Heart right ventricle (tissue), 16 donors: ENCODE measurements at regions not wholly inside any gene's neighbourhood (a gene's known extent, or its start where the extent isn't known, plus 50 kb on each side); places are given as distances from the start of the nearest gene placed in this dataset.

Source experiments
- ATAC-seq, 8 donors: fragments of 200-7000 bp; cut with Tn5 transposase; one replicate each; pipeline ENCODE4 v1.9.1; 2020; ENCODE audit warnings: mild to moderate bottlenecking in 8 of 8, moderate library complexity in 8 of 8, moderate number of reproducible peaks in 1 of 8
- DNase-seq, 2 donors: peaks; one replicate each; pipeline ENCODE4 v3.0.0-alpha.2; 2020
- H3K27ac ChIP-seq, 10 donors: fragments of 200-600 bp; sonication (generic) in 2 of 10; one replicate each; pipeline versions ENCODE4 v1.5.0 to v1.8.0; 2020 to 2022; ENCODE audit warnings: mild to moderate bottlenecking in 3 of 10
- H3K27me3 ChIP-seq, 7 donors: fragments of 200-600 bp; one replicate each; pipeline ENCODE4 v1.8.0; 2021 to 2022; ENCODE audit warnings: mild to moderate bottlenecking in 2 of 7
- H3K36me3 ChIP-seq, 9 donors: fragments of 200-600 bp; sonication (generic) in 1 of 9; one replicate each; pipeline versions ENCODE4 v1.5.0 to v1.8.0; 2020 to 2022; ENCODE audit warnings: mild to moderate bottlenecking in 2 of 9
- H3K4me1 ChIP-seq, 9 donors: fragments of 200-600 bp; sonication (generic) in 1 of 9; one replicate each; pipeline versions ENCODE4 v1.5.0 to v1.8.0; 2020 to 2022; ENCODE audit warnings: mild to moderate bottlenecking in 4 of 9
- H3K4me3 ChIP-seq, 10 donors: fragments of 200-600 bp; sonication (generic) in 2 of 10; one replicate each; pipeline versions ENCODE4 v1.5.0 to v1.8.0; 2020 to 2022; ENCODE audit warnings: mild to moderate bottlenecking in 7 of 10, moderate library complexity in 2 of 10
- H3K9me3 ChIP-seq, 11 donors: fragments of 200-600 bp in 10 of 11; sonication (generic) in 2 of 11; one replicate each; pipeline versions ENCODE4 v1.5.0 to v1.8.0; 2013 to 2022; ENCODE audit warnings: mild to moderate bottlenecking in 2 of 11, control low read depth in 1 of 11, moderate library complexity in 1 of 11
- whole genome bisulfite sequencing, 2 donors: extraction: QIAGEN DNeasy Blood & Tissue Kit; methylation state at CpG; one replicate each; pipeline ENCODE4 v1.1.7; 2013; ENCODE audit warnings: inconsistent platforms in 1 of 2; 5-methylcytosine and 5-hydroxymethylcytosine counted together
- intact Hi-C, 10 donors: fragments of 100-400 bp; cut with DNase I; formaldehyde crosslinking; loops; one replicate each; pipeline versions ENCODE4 v1.11.1 to v1.14.2; 2022
- TF ChIP-seq, protein P1 (sequence below), 9 donors: fragments of 200-600 bp; sonication (generic) in 2 of 9; IDR thresholded peaks; one replicate each; pipeline versions ENCODE4 v1.5.0 to v1.8.0; 2021 to 2022; ENCODE audit warnings: antibody characterized with exemption in 9 of 9, mild to moderate bottlenecking in 5 of 9, moderate library complexity in 1 of 9
- donor health status: Arrhythmogenic right ventricular cardiomyopathy.
- donor health status: ischemic (EF 13 %, LVEDD 7.1; RV severe dilation, severe dysfunction).
- donor health status: healthy with polysubstance abuse.
- donor health status: DM: no; HTN: yes; CAD: no.
- donor health status: DM: no; HTN: no; CAD: no.
- donor health status: ischemic (EF 25% LVEDD 6.9; RV normal size, moderate dysfunction).
- donor health status: ischemic (EF 25% LVEDD 5.7; RV mildly dilated, moderate dysfunction).
- donor health status: healthy.
- donor health status: DM: yes; HTN: yes; CAD: no.
- donor health status: Ischemic cardiomyopathy.
- donor health status: ischemic (EF 35%, LVEDD 5.7; RV mildly dilated, moderate dysfunction).
- donor health status: nonischemic (EF 11% LVEDD 7.7; RV severe dilation, severe dysfunction).
- donor health status: DM: yes; HTN: yes; CAD: no.
- donor health status: PGD.
- donor health status: ischemic (EF 29% LVEDD 5.4; RV normal size, mild dysfunction).
- donor health status: nonischemic (EF 23%, LVEDD 6.1; RV moderate dilation, normal function).

DNA sequence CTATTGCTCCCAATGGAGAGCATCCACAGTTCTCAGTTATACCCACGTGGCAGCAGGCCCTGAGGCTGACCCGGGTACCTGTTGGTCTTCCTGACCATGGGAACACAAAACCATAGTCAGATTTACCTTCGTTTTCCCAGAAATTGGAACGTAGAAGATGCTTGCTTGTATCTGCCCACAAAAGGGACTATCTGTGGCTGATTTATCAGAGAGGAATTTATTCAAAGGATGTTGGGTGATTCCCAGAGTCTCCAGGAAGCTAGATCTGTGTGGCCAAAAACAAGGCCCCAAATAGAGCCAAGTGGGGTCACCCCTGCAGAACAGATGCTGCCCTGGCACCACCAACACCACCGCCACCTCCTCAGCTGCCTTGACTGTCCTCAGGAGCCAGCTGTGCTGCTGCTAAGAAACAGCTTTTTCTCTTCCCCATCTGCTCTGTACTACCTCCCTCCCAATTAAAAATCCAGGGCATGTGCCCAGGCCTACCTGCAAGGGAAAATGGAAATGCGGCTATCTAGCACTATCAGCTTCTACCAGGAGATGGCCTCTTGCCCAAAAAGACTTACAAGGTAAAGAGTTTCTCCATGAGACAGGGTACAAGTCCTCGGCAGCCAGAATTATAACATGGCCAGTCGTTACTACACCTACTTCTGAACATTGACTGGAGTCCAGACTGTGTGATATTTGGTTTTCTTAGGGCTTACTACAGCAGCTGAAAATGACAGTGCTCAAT, 128.6 kb upstream of the PLEKHG7 start:
- ATAC-seq (no peak), DNase-seq (no peak)
- intact Hi-C loops = loop anchor here (5.0 to 10.0 kb wide), 14 partner anchors 72 to 1192 kb away; partner anchors contain the start of gene BTG1 (in 5 of the 10)
- TF ChIP-seq, protein P1, sequence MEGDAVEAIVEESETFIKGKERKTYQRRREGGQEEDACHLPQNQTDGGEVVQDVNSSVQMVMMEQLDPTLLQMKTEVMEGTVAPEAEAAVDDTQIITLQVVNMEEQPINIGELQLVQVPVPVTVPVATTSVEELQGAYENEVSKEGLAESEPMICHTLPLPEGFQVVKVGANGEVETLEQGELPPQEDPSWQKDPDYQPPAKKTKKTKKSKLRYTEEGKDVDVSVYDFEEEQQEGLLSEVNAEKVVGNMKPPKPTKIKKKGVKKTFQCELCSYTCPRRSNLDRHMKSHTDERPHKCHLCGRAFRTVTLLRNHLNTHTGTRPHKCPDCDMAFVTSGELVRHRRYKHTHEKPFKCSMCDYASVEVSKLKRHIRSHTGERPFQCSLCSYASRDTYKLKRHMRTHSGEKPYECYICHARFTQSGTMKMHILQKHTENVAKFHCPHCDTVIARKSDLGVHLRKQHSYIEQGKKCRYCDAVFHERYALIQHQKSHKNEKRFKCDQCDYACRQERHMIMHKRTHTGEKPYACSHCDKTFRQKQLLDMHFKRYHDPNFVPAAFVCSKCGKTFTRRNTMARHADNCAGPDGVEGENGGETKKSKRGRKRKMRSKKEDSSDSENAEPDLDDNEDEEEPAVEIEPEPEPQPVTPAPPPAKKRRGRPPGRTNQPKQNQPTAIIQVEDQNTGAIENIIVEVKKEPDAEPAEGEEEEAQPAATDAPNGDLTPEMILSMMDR (IDR thresholded peaks at IDR 0.05) = peak in 1 of 9 donors; percentile 7
- H3K27me3 ChIP-seq = no peaks in the 10 kb centered on the region
- 92% methylated on average over 8 of the region's 8 CpGs for WGBS, 2 donors
- no peak overlapping the region for H3K27ac ChIP-seq
- peaks cover 0 to 32% (median 8%) of the 10 kb centered on the region in 9 donors for H3K4me1 ChIP-seq
- no peak overlapping the region for H3K4me3 ChIP-seq
- H3K36me3 ChIP-seq = no peaks in the 10 kb centered on the region
- peaks cover 0 to 3% (median 0%) of the 10 kb centered on the region in 11 donors for H3K9me3 ChIP-seq

DNA sequence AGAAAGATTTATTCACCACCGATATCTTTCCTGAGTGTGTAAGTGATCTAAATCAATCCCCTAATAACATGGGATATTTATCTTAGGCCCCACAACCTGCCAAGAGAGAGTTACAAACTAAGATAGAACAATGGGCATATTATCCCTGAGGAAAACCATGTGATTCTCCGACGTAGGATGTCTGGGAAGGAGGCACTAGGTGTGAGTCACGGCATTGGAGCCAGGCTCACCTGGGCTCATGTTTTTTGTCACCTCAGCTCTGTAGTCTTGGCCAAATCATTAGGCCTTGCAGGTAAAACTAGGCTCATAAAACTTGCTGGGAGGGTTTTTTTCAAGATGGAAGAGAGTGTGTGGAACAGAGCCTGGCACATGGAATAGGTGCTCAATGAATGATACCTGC, 129.7 kb upstream of the PLEKHG7 start:
- DNase-seq (no peak), ATAC-seq (no peak)
- Histone ChIP-seq H3K4me1 (peaks cover 0 to 42% (median 8%) of the 10 kb centered on the region in 9 donors), H3K27me3 (no peaks in the 10 kb centered on the region), H3K9me3 (peaks cover 0 to 3% (median 0%) of the 10 kb centered on the region in 11 donors), H3K4me3 (no peak overlapping the region), H3K27ac (no peak overlapping the region), H3K36me3 (no peaks in the 10 kb centered on the region)
- intact Hi-C loops = loop anchor here (5.0 to 10.0 kb wide), 14 partner anchors 71 to 1191 kb away; partner anchors contain the start of gene BTG1 (in 5 of the 10)
- 89 to 91% methylated on average over 4 of the region's 4 CpGs for WGBS, 2 donors
- TF ChIP-seq, protein P1 (IDR thresholded peaks at IDR 0.05) = no peak

DNA sequence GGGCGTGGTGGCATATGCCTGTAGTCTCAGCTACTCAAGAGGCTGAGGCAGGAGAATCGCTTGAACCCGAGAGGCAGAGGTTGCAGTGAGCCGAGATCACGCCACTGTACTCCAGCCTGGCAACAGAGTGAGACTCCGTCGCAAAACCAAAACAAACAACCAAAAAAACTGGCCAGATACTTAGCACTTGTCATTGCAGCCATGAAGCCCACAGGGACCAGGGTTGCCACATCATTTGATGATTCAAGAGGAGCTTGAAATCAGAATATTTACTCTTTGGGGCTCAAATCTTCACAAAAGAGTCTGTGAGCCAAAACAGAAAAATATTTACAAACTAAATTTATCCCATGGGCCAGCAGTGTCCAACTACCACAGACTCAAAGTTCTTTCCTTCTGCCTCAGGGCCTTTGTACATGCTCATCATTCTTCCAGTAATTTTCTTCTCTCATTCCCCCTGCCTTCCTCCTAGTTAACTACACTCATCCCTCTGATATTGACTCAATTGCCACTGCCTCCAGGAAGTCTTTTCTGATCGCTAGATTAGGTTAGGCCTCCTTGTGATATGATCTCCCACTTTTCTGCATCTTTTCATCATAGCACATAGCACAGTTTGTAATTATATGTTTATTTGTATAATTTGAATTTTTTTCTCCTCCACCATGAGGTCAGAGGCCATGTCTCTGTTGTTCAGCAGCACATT, 130.8 kb upstream of the PLEKHG7 start:
- WGBS, 2 donors = 94 to 97% methylated on average over 8 of the region's 8 CpGs
- peak overlapping the region in 1 of 10 donors; percentile 58 for H3K27ac ChIP-seq
- no peaks in the 10 kb centered on the region for H3K27me3 ChIP-seq
- ATAC-seq = no peak
- no peak for DNase-seq
- peaks cover 0 to 3% (median 0%) of the 10 kb centered on the region in 11 donors for H3K9me3 ChIP-seq
- peaks cover 0 to 42% (median 8%) of the 10 kb centered on the region in 9 donors for H3K4me1 ChIP-seq
- intact Hi-C loops = loop anchor here (2.0 to 10.0 kb wide), 18 partner anchors 70 to 1190 kb away; partner anchors contain the start of gene BTG1 (in 6 of the 10)
- H3K4me3 ChIP-seq = no peak overlapping the region
- no peaks in the 10 kb centered on the region for H3K36me3 ChIP-seq
- TF ChIP-seq, protein P1 (IDR thresholded peaks at IDR 0.05) = no peak

DNA sequence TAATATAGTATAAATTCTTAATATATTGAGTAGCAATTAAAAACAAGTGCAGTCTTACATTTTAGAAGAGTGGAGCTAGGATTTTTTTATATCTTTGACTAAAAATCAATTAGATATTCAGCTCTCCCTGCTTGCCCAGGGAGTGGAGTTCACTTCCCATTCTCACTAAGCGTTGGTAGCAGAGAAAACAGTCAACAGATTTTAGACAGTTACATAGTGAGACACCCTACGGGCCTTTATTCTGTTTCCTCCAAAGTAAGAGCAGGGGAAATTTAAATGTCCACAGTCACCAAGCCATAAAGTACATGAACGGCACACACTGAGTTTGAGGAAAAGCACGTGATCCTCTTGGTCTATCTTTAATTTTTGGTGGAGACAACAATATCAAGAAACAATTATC, 131.6 kb upstream of the PLEKHG7 start:
- Histone ChIP-seq H3K4me3 (no peak overlapping the region), H3K27ac (peak overlapping the region in 1 of 10 donors; percentile 58), H3K9me3 (peaks cover 0 to 9% (median 0%) of the 10 kb centered on the region in 11 donors), H3K27me3 (no peaks in the 10 kb centered on the region), H3K4me1 (peaks cover 0 to 42% (median 8%) of the 10 kb centered on the region in 9 donors), H3K36me3 (no peaks in the 10 kb centered on the region)
- ATAC-seq (no peak), DNase-seq (no peak)
- TF ChIP-seq, protein P1 (IDR thresholded peaks at IDR 0.05) = no peak
- intact Hi-C loops = loop anchor here (2.0 to 10.0 kb wide), 18 partner anchors 69 to 1189 kb away; partner anchors contain the start of gene BTG1 (in 6 of the 10)
- 90 to 92% methylated on average over 4 of the region's 4 CpGs for WGBS, 2 donors
